OCI-LY7 (cell line): ENCODE measurements at regions not wholly inside any gene's neighbourhood (a gene's known extent, or its start where the extent isn't known, plus 50 kb on each side); places are given as distances from the start of the nearest gene placed in this dataset.

Source experiments
- EZH2phosphoT487 ChIP-seq: fragments of 200-600 bp; sonication (generic); IDR thresholded peaks from 2 replicates; pipeline ENCODE4 v1.6.1; 2018; ENCODE audit warnings: low read depth, borderline replicate concordance, mild to moderate bottlenecking, mixed run types, antibody characterized with exemption, low read length, moderate library complexity, mixed read lengths
- TF ChIP-seq, protein P1 (sequence below): fragments of 200-600 bp; sonication (generic); conservative IDR thresholded peaks from 2 replicates; pipeline ENCODE4 v1.5.1; 2014; ENCODE audit warnings: mild to moderate bottlenecking, antibody characterized with exemption, low read length, moderate library complexity, mixed read lengths

DNA sequence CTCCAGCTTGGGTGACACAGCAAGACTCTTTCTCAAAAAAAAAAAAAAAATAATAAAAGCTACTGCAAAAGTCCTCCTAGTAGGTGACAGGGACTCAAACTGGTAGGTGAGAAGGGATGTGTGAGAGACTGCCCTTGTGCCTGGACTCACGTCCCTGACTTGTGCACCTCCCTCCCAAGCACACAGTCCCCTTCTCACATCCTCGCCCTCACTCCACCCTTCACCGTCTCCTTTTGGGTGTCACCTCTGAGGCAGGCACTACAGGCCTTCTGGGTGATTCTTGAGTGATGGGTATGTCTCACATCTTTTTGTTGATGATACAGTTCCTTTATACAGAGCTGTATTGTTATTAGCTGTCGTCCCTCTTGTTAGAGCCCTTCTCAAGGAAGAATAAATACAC, 170.5 kb downstream of the TM9SF2 start:
- TF ChIP-seq, protein P1, sequence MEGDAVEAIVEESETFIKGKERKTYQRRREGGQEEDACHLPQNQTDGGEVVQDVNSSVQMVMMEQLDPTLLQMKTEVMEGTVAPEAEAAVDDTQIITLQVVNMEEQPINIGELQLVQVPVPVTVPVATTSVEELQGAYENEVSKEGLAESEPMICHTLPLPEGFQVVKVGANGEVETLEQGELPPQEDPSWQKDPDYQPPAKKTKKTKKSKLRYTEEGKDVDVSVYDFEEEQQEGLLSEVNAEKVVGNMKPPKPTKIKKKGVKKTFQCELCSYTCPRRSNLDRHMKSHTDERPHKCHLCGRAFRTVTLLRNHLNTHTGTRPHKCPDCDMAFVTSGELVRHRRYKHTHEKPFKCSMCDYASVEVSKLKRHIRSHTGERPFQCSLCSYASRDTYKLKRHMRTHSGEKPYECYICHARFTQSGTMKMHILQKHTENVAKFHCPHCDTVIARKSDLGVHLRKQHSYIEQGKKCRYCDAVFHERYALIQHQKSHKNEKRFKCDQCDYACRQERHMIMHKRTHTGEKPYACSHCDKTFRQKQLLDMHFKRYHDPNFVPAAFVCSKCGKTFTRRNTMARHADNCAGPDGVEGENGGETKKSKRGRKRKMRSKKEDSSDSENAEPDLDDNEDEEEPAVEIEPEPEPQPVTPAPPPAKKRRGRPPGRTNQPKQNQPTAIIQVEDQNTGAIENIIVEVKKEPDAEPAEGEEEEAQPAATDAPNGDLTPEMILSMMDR: no peak
- TF ChIP-seq EZH2phosphoT487: no peak
